NT2/D1 (cell line): ENCODE measurements at regions not wholly inside any gene's neighbourhood (a gene's known extent, or its start where the extent isn't known, plus 50 kb on each side); places are given as distances from the start of the nearest gene placed in this dataset.
A peak's percentile ranks its signal among the peaks of the same experiment; 100 is the strongest.

Experiments
- DNase-seq: peaks from one replicate; pipeline ENCODE4 v3.0.0-alpha.2; 2011; ENCODE audit warnings: low read depth, low spot score
- H3K27me3 ChIP-seq: 2 replicates; pipeline ENCODE4 v1.6.0; 2011; ENCODE audit warnings: mild to moderate bottlenecking; ENCODE audit not compliant: insufficient read length, insufficient read depth
- H3K36me3 ChIP-seq: 2 replicates; pipeline ENCODE4 v1.6.1; 2011; ENCODE audit warnings: mild to moderate bottlenecking, low read length, mixed read lengths; ENCODE audit not compliant: insufficient read depth, insufficient read length
- H3K4me1 ChIP-seq: 2 replicates; pipeline ENCODE4 v1.5.1; 2011; ENCODE audit not compliant: insufficient read depth, insufficient read length
- H3K4me3 ChIP-seq: 2 replicates; pipeline ENCODE4 v1.5.1; 2011; ENCODE audit warnings: low read depth; ENCODE audit not compliant: insufficient read length
- H3K9ac ChIP-seq: 2 replicates; pipeline ENCODE4 v1.6.0; 2011; ENCODE audit warnings: low read depth; ENCODE audit not compliant: insufficient read length
- H3K9me3 ChIP-seq: 2 replicates; pipeline ENCODE4 v1.5.1; 2011; ENCODE audit warnings: mild to moderate bottlenecking, low read length; ENCODE audit not compliant: insufficient read depth
- SUZ12 ChIP-seq: IDR thresholded peaks from 2 replicates; pipeline ENCODE4 v1.6.1; 2011; ENCODE audit not compliant: insufficient read length, insufficient read depth; ENCODE audit errors: extremely low read depth
- YY1 ChIP-seq: IDR thresholded peaks from 2 replicates; pipeline ENCODE4 v1.6.1; 2011; ENCODE audit not compliant: insufficient read length, insufficient read depth
- ZNF274 ChIP-seq: IDR thresholded peaks from 2 replicates; pipeline ENCODE4 v1.6.1; 2011; ENCODE audit warnings: mild to moderate bottlenecking, low read depth, low read length

DNA sequence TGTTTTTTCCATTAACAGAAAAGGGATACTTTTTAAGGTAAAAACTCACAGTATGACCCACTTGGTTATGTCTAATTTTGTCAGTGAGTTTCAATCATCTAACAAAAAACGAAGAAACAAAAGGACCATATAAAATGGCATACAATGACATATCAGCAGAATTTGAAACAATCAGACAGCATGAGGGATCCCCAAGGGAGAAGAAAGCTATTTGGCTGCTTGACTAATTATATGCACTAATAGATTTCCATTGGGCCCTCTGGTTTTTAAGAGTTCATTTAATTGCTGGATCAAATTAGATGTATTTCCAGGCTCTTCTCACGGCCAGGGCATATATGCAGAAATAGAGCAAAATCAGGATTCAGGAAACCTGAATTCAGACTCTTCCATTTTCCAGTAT is 376.4 kb upstream of the GBE1 start:
- Histone ChIP-seq H3K9ac (no peak overlapping the region), H3K27me3 (no peaks in the 10 kb centered on the region), H3K4me1 (no peaks in the 10 kb centered on the region), H3K36me3 (no peaks in the 10 kb centered on the region), H3K4me3 (no peak overlapping the region), H3K9me3 (peaks cover 4% of the 10 kb centered on the region; the same call in 1 of the 2 replicates)
- TF ChIP-seq ZNF274 (no peak), YY1 (no peak), SUZ12 (no peak)
- DNase-seq = no peak

DNA sequence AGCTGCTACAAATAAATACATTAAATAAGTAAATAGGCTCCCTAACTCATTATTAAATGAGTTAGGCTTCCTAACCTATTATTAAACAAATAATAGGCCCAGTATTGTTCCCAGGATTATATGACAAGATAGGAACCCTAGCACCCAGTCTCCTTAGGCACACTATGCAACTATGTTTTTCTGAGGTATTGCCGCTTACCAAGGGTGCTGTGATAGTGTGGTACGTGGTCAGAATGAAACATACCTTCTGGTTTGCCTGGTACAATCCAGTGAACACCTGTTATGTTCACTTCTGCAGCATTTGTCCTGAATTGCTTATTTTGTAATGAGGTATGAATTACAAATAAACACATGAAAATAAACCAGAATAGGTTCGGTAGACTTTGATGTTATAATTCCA is 375.6 kb upstream of the GBE1 start:
- no peak for DNase-seq
- TF ChIP-seq ZNF274 = no peak
- no peak for TF ChIP-seq SUZ12
- no peak for TF ChIP-seq YY1
- Histone ChIP-seq H3K9ac (no peak overlapping the region), H3K27me3 (no peaks in the 10 kb centered on the region), H3K4me1 (no peaks in the 10 kb centered on the region), H3K36me3 (no peaks in the 10 kb centered on the region), H3K4me3 (no peak overlapping the region), H3K9me3 (peaks cover 4% of the 10 kb centered on the region; the same call in 1 of the 2 replicates)

DNA sequence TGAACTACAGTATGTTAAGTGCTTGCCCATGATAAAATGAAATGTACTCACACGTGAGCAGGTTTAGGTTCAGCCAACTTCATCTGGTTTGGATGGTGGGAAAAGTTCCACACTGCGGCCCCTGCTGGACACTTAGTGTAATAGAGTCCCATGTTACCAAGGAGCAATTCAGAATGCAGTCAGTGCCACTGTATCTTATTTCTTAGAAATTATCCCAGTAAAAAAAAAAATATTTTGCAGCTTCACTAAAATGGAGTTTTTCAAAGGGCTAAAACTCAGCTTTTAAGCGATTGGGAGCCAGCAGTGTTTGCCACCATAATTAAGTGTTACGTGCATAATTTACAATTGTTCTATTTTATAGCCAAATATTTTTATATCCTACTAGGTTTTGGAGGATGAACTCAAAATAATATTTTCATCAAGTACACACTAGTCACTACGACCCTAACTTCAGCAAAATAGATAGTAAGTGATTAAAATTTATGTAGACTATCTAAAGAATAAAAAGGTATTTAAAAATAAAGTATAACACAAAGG is 371.7 kb upstream of the GBE1 start:
- Histone ChIP-seq H3K9me3 (no peaks in the 10 kb centered on the region), H3K27me3 (no peaks in the 10 kb centered on the region), H3K36me3 (no peaks in the 10 kb centered on the region), H3K4me1 (no peaks in the 10 kb centered on the region), H3K9ac (no peak overlapping the region), H3K4me3 (no peak overlapping the region)
- TF ChIP-seq ZNF274 = no peak
- peak; percentile 30 for DNase-seq

DNA sequence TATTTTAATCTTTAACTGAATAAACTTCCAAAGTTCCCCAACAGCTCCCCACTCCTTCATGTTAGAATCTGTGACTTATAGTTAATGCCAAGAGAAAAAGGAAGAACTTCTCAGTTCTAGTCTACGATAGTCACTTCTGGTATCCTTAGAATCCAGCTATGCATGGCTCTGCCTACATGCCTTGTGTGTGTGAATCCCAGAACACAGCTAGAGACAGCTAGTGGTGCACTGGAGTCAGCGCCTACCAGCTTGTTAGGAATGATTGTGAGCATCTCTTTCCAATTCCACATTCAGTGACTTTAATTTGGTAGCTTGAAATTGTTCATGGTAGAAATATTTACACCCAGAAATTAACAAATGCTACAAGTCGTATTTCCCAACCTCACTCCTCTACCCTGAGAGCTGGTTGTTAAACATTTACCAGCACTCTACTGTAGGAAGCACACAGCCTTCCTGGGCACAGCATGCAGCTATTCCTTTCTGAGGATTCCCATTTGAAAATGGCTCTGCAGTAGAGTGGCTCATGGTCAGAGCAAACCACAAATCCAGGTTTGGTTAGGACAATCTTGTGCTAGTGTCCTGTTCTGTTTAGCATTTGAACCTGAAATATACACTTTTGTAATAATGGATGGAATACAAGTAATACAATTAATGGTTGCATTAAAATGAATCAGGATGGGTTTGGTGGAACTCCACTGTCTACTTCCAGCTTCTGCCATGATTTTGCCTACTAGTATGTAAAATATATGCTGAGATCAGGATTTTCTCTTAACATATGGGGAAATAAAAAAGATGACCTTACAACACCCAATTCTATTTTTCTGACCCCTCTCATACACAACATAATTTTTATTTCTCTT is 371.0 kb upstream of the GBE1 start:
- Histone ChIP-seq H3K27me3 (no peaks in the 10 kb centered on the region), H3K4me1 (no peaks in the 10 kb centered on the region), H3K4me3 (no peak overlapping the region), H3K9ac (no peak overlapping the region), H3K36me3 (no peaks in the 10 kb centered on the region), H3K9me3 (no peaks in the 10 kb centered on the region)
- DNase-seq = no peak
- TF ChIP-seq ZNF274 (no peak), YY1 (no peak), SUZ12 (no peak)

DNA sequence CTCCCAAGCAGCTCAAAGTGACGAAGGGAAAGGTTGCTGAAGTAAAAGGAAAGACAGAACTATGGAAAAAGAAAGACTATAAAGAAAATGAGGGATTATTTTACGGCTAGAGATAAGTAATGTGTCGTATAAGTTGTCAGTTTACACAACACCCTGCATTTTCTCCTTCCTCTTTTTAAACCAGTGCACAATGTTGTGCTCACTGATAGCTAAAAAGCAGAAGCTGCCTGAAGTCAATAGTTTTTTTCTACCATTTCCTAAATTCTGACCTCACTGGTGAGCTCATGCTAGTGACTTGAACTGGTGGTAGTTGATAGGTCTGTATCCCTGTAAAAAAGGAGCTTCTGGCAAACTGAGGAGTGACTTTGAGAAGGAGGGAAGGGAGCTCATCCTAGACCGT is 368.6 kb upstream of the GBE1 start:
- DNase-seq = no peak
- Histone ChIP-seq H3K36me3 (no peaks in the 10 kb centered on the region), H3K9ac (no peak overlapping the region), H3K4me1 (no peaks in the 10 kb centered on the region), H3K27me3 (no peaks in the 10 kb centered on the region), H3K9me3 (no peaks in the 10 kb centered on the region), H3K4me3 (no peak overlapping the region)
- TF ChIP-seq YY1 (no peak), ZNF274 (no peak), SUZ12 (no peak)

DNA sequence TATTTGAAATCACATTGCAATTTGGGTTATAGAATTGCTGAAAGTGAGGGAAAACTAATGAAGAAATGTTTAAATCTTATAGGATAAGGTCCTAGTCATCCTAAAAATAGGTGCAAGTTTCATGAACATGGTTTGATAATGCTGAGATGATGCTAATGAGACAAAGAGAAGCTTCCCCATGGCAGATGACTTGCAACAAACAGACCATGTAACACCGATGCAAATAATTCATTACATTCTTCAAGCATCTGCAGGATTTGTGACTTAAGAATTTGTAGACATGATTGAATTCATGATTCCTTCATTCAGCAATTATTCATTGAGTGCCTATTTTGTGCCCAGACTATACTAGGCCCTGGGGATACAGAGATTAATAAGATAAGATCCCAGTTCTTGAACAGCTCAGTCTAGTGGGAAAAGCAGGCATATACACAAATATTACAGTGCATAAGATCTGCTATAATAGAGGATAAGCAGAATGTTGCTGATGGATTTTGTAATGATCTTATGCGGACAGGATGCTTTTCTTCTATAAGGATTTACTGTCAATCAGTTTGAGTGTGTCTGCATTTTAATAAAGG is 367.9 kb upstream of the GBE1 start:
- H3K27me3 ChIP-seq = no peaks in the 10 kb centered on the region
- H3K9me3 ChIP-seq = no peaks in the 10 kb centered on the region
- no peak overlapping the region for H3K9ac ChIP-seq
- H3K36me3 ChIP-seq = no peaks in the 10 kb centered on the region
- no peaks in the 10 kb centered on the region for H3K4me1 ChIP-seq
- H3K4me3 ChIP-seq = no peak overlapping the region
- TF ChIP-seq ZNF274 (no peak), SUZ12 (no peak), YY1 (no peak)
- DNase-seq = no peak

DNA sequence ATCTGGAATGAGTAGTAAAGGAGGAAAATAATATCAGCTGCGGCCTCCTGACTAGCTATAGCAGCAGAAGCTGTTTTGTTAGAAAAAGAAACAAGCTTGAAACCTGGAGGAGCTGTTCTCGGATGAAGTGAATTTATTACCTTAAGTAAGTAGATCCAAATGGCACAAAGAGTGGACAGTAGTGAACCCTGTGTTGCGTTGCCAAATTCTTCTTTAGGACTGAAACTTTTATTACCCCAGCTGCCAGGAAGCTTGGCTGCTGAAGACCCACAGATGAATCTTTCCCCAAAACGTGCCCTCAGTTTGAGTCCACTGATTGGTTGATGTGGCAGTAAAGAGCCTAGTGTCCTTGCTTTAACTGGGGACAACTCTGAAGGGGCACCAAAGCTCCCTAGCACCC is 366.8 kb upstream of the GBE1 start:
- no peak overlapping the region for H3K9ac ChIP-seq
- no peaks in the 10 kb centered on the region for H3K9me3 ChIP-seq
- TF ChIP-seq YY1 (no peak), SUZ12 (no peak), ZNF274 (no peak)
- H3K27me3 ChIP-seq = no peaks in the 10 kb centered on the region
- no peaks in the 10 kb centered on the region for H3K36me3 ChIP-seq
- no peak for DNase-seq
- no peak overlapping the region for H3K4me3 ChIP-seq
- H3K4me1 ChIP-seq = no peaks in the 10 kb centered on the region
